Suprapubic skin (tissue), 4 donors: ENCODE measurements at regions not wholly inside any gene's neighbourhood (a gene's known extent, or its start where the extent isn't known, plus 50 kb on each side); places are given as distances from the start of the nearest gene placed in this dataset.

Source experiments
- DNase-seq, 2 donors: peaks; one replicate each; pipeline ENCODE4 v3.0.0-alpha.2; 2019; ENCODE audit warnings: low spot score in 2 of 2
- H3K27ac ChIP-seq: fragments of 200-600 bp; sonication (generic); one replicate; pipeline ENCODE4 v1.5.1; 2019
- H3K27me3 ChIP-seq: fragments of 200-600 bp; sonication (generic); one replicate; pipeline ENCODE4 v1.5.1; 2019
- H3K36me3 ChIP-seq: fragments of 200-600 bp; sonication (generic); one replicate; pipeline ENCODE4 v1.5.1; 2019
- H3K4me1 ChIP-seq: fragments of 200-600 bp; sonication (generic); one replicate; pipeline ENCODE4 v1.5.1; 2019
- H3K4me3 ChIP-seq: fragments of 200-600 bp; sonication (generic); one replicate; pipeline ENCODE4 v1.5.1; 2019; ENCODE audit warnings: mild to moderate bottlenecking
- H3K9me3 ChIP-seq: fragments of 200-600 bp; sonication (generic); one replicate; pipeline ENCODE4 v1.5.1; 2019
- EP300 ChIP-seq: sonication (generic); formaldehyde crosslinking; IDR thresholded peaks from one replicate; pipeline ENCODE4 v1.6.1; 2017; ENCODE audit warnings: antibody characterized with exemption
- POLR2A ChIP-seq, 2 donors: fragments of 450-650 bp; IDR thresholded peaks; one replicate each; pipeline ENCODE4 v1.6.1; 2017; ENCODE audit warnings: antibody characterized with exemption in 2 of 2, mild to moderate bottlenecking in 2 of 2, moderate library complexity in 2 of 2
- POLR2AphosphoS5 ChIP-seq, 3 donors: sonication (generic); formaldehyde crosslinking; IDR thresholded peaks; one replicate each; pipeline ENCODE4 v1.6.1; 2017; ENCODE audit warnings: antibody characterized with exemption in 3 of 3
- WGBS: methylation state at CpG from one replicate; pipeline ENCODE4 v1.1.5; 2018; 5-methylcytosine and 5-hydroxymethylcytosine counted together
- TF ChIP-seq, protein P1 (sequence below), 2 donors: fragments of 200-600 bp in 1 of 2; fragments of 450-650 bp in 1 of 2; sonication (generic) in 1 of 2; IDR thresholded peaks; one replicate each; pipeline ENCODE4 v1.5.1; 2016 to 2019; ENCODE audit warnings: antibody characterized with exemption in 2 of 2, mild to moderate bottlenecking in 1 of 2, moderate library complexity in 1 of 2

DNA sequence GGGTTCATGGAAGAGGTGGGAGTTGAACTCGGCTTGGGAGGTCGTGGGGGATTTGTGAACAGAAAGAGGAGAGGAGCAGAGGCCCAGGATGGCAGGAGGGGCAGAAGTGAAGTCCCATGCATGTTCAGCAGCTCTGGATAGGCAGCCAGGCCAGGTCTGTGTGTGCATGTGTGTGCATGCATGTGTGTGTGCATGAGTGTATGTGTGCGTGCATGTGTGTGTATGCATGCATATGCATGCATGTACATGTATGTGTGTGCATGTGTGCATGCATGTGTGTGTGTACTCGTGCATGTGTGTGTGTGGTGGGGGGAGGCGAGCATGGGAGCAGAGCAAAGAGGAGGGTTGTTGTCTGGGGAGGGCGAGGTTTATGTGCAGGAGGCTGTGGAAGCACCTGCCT, 178.4 kb downstream of the RPLP1 start:
- no peaks in the 10 kb centered on the region for H3K36me3 ChIP-seq
- H3K4me1 ChIP-seq = peaks cover 2% of the 10 kb centered on the region
- H3K9me3 ChIP-seq = no peaks in the 10 kb centered on the region
- WGBS = 85% methylated on average over 6 of the region's 6 CpGs
- TF ChIP-seq EP300 (no peak), POLR2AphosphoS5 (IDR thresholded peaks at IDR 0.05) (no peak), POLR2A (IDR thresholded peaks at IDR 0.05) (no peak)
- TF ChIP-seq, protein P1, sequence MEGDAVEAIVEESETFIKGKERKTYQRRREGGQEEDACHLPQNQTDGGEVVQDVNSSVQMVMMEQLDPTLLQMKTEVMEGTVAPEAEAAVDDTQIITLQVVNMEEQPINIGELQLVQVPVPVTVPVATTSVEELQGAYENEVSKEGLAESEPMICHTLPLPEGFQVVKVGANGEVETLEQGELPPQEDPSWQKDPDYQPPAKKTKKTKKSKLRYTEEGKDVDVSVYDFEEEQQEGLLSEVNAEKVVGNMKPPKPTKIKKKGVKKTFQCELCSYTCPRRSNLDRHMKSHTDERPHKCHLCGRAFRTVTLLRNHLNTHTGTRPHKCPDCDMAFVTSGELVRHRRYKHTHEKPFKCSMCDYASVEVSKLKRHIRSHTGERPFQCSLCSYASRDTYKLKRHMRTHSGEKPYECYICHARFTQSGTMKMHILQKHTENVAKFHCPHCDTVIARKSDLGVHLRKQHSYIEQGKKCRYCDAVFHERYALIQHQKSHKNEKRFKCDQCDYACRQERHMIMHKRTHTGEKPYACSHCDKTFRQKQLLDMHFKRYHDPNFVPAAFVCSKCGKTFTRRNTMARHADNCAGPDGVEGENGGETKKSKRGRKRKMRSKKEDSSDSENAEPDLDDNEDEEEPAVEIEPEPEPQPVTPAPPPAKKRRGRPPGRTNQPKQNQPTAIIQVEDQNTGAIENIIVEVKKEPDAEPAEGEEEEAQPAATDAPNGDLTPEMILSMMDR (IDR thresholded peaks at IDR 0.05) = no peak
- H3K4me3 ChIP-seq = no peak overlapping the region
- H3K27ac ChIP-seq = no peak overlapping the region
- DNase-seq = no peak
- H3K27me3 ChIP-seq = peaks cover 29% of the 10 kb centered on the region

DNA sequence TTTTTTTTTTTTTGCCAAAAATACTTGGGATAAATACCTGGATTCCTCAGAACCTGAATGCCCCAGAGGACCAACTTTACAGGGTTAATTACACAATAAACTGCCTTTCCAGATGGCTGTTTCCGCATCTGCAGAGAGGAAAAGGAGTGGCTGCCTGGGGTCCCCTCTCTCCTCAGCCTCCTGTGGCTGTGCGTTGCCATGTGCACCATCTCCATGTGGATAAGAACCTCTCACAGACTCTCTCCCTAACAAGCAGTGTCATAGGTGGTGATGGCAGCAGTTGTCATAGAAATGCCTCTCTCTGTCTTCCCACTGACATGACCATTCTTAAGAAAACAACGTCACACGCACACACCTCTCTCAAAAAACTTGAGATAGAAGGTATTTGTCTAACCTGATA, 179.4 kb downstream of the RPLP1 start:
- TF ChIP-seq EP300 (no peak), POLR2AphosphoS5 (IDR thresholded peaks at IDR 0.05) (no peak), POLR2A (IDR thresholded peaks at IDR 0.05) (no peak)
- TF ChIP-seq, protein P1 (IDR thresholded peaks at IDR 0.05) = no peak
- Histone ChIP-seq H3K36me3 (no peaks in the 10 kb centered on the region), H3K27me3 (peaks cover 32% of the 10 kb centered on the region), H3K9me3 (no peaks in the 10 kb centered on the region), H3K4me3 (no peak overlapping the region), H3K4me1 (peaks cover 2% of the 10 kb centered on the region), H3K27ac (no peak overlapping the region)
- WGBS = 76% methylated on average over 4 of the region's 4 CpGs
- DNase-seq = no peak

DNA sequence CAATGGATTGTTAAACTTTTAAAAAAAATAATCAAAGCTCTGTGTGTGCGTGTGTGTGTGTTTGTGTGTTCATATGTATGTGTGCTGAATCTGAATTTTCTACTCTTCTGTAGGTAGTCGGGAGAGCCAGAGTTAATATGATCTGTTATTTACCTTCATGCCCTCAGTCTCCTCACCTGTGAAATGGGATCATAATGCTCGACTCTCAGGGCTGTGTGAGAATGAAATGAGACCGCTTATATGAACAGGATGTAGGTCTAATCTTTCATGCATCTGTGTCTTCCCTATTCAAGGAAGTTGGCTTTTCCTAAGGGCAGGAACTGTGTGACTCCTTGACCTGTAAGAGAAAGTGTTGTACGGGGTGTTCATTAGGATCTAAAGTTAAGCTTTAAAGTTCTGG, 182.2 kb downstream of the RPLP1 start:
- DNase-seq = no peak
- Histone ChIP-seq H3K27me3 (peaks cover 32% of the 10 kb centered on the region), H3K36me3 (no peaks in the 10 kb centered on the region), H3K27ac (no peak overlapping the region), H3K4me1 (no peaks in the 10 kb centered on the region), H3K9me3 (no peaks in the 10 kb centered on the region), H3K4me3 (no peak overlapping the region)
- 84% methylated on average over 5 of the region's 5 CpGs for WGBS
- TF ChIP-seq EP300 = no peak
- no peak for TF ChIP-seq POLR2A (IDR thresholded peaks at IDR 0.05)
- TF ChIP-seq POLR2AphosphoS5 (IDR thresholded peaks at IDR 0.05) = no peak
- TF ChIP-seq, protein P1 (IDR thresholded peaks at IDR 0.05) = no peak

DNA sequence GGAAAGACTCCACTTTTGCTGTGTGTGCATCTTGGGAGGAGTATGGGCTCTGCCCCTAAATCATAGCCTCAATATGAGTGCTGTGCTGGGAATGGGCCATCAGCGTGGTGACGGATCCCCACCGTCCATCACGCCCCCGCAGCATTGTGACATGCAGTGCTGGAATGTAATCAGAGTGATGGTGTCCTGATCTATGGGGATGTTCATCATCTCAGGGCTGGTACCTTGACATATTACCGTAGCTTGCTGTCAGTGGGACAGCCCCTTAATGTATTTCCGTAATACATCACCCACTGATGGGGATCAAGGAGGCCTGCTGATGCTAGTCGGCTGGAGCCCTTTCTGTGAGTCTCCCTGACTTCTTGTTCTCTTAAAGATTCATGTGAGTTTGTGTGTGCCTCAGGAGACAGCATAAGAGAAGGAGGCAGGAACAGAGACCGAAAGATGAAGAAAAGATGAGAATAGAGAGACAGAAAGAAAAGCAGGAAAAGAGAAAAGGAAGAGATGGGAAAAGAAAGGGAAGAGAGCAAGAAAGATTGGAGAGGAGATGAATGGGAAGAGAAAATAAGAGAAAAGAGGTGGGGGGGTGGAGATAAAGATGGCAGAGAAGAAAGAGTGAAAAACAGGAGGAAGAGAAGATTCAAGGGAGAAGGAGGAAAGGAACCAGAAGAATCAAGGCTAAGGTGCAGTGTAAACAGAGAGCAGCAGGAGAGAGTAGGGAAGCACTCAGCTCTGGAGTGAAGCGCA, 183.7 kb downstream of the RPLP1 start:
- Histone ChIP-seq H3K27me3 (peaks cover 20% of the 10 kb centered on the region), H3K27ac (no peak overlapping the region), H3K4me3 (no peak overlapping the region), H3K9me3 (peaks cover 2% of the 10 kb centered on the region), H3K36me3 (no peaks in the 10 kb centered on the region), H3K4me1 (no peaks in the 10 kb centered on the region)
- WGBS = 81% methylated on average over 10 of the region's 10 CpGs
- TF ChIP-seq, protein P1 (IDR thresholded peaks at IDR 0.05) = no peak
- TF ChIP-seq POLR2AphosphoS5 (IDR thresholded peaks at IDR 0.05) (no peak), EP300 (no peak), POLR2A (IDR thresholded peaks at IDR 0.05) (no peak)
- DNase-seq = no peak

DNA sequence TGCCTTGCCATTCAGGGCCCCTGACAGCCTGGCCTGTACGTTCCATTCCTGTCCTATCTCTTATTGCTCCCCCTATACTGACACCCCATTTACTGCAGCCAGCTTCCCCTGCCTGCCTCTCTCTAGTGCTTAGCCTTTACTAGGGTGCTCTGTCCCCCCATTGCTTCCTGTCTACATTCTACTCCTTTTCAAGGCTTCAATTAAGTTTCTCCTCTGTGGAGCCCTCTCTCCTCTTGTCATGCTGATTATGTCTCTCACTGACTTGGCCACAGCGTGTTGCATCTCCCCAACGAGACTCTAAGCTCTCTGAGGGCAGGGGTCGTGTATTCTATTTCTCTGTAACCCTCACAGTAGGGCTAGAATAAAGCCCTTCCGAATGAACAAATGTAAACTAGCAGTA, 185.2 kb downstream of the RPLP1 start:
- no peak for DNase-seq
- TF ChIP-seq, protein P1 (IDR thresholded peaks at IDR 0.05) = no peak
- no peak for TF ChIP-seq POLR2A (IDR thresholded peaks at IDR 0.05)
- no peak for TF ChIP-seq EP300
- no peak for TF ChIP-seq POLR2AphosphoS5 (IDR thresholded peaks at IDR 0.05)
- H3K36me3 ChIP-seq = no peaks in the 10 kb centered on the region
- peaks cover 4% of the 10 kb centered on the region for H3K9me3 ChIP-seq
- no peak overlapping the region for H3K27ac ChIP-seq
- WGBS = 93% methylated on average over 5 of the region's 5 CpGs
- H3K27me3 ChIP-seq = peaks cover 10% of the 10 kb centered on the region
- H3K4me3 ChIP-seq = no peak overlapping the region
- H3K4me1 ChIP-seq = no peaks in the 10 kb centered on the region
